ENCODE measurements at regions not wholly inside any gene's neighbourhood (a gene's known extent, or its start where the extent isn't known, plus 50 kb on each side); places are given as distances from the start of the nearest gene placed in this dataset.

- no peak for DNase-seq
These were observed 198.2 kb upstream of the LDB2 start for GRCh38 chr4:17096692-17097091.

GRCh38 chr4:17095771-17096170 lies 197.3 kb upstream of the LDB2 start:
- no peak for DNase-seq

- no peak for DNase-seq
These were observed 196.4 kb upstream of the LDB2 start for GRCh38 chr4:17094876-17095210.

GRCh38 chr4:17094159-17094875 lies 195.9 kb upstream of the LDB2 start:
- no peak for DNase-seq

GRCh38 chr4:17093481-17093880 lies 195.0 kb upstream of the LDB2 start:
- DNase-seq, result no peak

GRCh38 chr4:17092736-17093437 lies 194.4 kb upstream of the LDB2 start:
- DNase-seq, result no peak

GRCh38 chr4:17091104-17091503 lies 192.7 kb upstream of the LDB2 start:
- DNase-seq, result no peak

- no peak for DNase-seq
These were observed 191.6 kb upstream of the LDB2 start for GRCh38 chr4:17090063-17090462.

- no peak for DNase-seq
These were observed 187.0 kb upstream of the LDB2 start for GRCh38 chr4:17085416-17085815.

GRCh38 chr4:17082186-17082585 lies 183.7 kb upstream of the LDB2 start:
- DNase-seq, result no peak

- DNase-seq, result no peak
These were observed 182.7 kb upstream of the LDB2 start for GRCh38 chr4:17081179-17081578.

GRCh38 chr4:17077105-17077504 lies 178.7 kb upstream of the LDB2 start:
- no peak for DNase-seq

GRCh38 chr4:17072483-17072882 lies 174.0 kb upstream of the LDB2 start:
- peak; percentile 68 for DNase-seq

- DNase-seq, result no peak
These were observed 170.4 kb upstream of the LDB2 start for GRCh38 chr4:17068891-17069290.

- no peak for DNase-seq
These were observed 169.9 kb upstream of the LDB2 start for GRCh38 chr4:17068392-17068791.

- peak; percentile 76 for DNase-seq
These were observed 168.5 kb upstream of the LDB2 start for GRCh38 chr4:17066972-17067371.

GRCh38 chr4:17066236-17066635 lies 167.8 kb upstream of the LDB2 start:
- no peak for DNase-seq

- no peak for DNase-seq
These were observed 167.4 kb upstream of the LDB2 start for GRCh38 chr4:17065821-17066220.

GRCh38 chr4:17064959-17065358 lies 166.5 kb upstream of the LDB2 start:
- DNase-seq, result no peak

GRCh38 chr4:17063888-17064287 lies 165.4 kb upstream of the LDB2 start:
- no peak for DNase-seq

GRCh38 chr4:17060230-17060629 lies 161.8 kb upstream of the LDB2 start:
- no peak for DNase-seq

- DNase-seq, result no peak
These were observed 160.7 kb upstream of the LDB2 start for GRCh38 chr4:17058916-17059741.

GRCh38 chr4:17058536-17058915 lies 160.1 kb upstream of the LDB2 start:
- no peak for DNase-seq

- DNase-seq, result no peak
These were observed 158.6 kb upstream of the LDB2 start for GRCh38 chr4:17057035-17057434.

All from islet precursor cell (in vitro differentiated cells).